ENCODE measurements at regions not wholly inside any gene's neighbourhood (a gene's known extent, or its start where the extent isn't known, plus 50 kb on each side); places are given as distances from the start of the nearest gene placed in this dataset.

GRCh38 chr2:145007960-145008263, 488.0 kb upstream of the ZEB2 start:
- no peaks in the 10 kb centered on the region for H3K79me2 ChIP-seq (replicated peaks; ENCODE audit: insufficient read depth)
- no peaks in the 10 kb centered on the region for H3K27me3 ChIP-seq (ENCODE audit: insufficient read depth)
- H3K4me3 ChIP-seq = no peak overlapping the region
- H3K9me3 Mint-ChIP-seq = no peaks in the 10 kb centered on the region
- H3K4me3 Mint-ChIP-seq = no peak overlapping the region
- H4K20me1 ChIP-seq (replicated peaks; ENCODE audit: insufficient read depth) = no peaks in the 10 kb centered on the region
- no peak overlapping the region for H2AFZ ChIP-seq
- H3K4me2 ChIP-seq = no peak overlapping the region
- ATAC-seq (no peak), DNase-seq (ENCODE audit: low spot score) (no peak)
- TF ChIP-seq ZNF331 (CRISPR knock-in tag; IDR thresholded peaks at IDR 0.05; ENCODE audit: low read depth) (no peak), ETS1 (IDR thresholded peaks at IDR 0.05) (no peak), NANOG (IDR thresholded peaks at IDR 0.05; ENCODE audit: borderline replicate concordance) (no peak), CTCF (conservative IDR thresholded peaks at IDR 0.05; ENCODE audit: low read depth in 2 of 2) (no peak), STAT1 (IDR thresholded peaks at IDR 0.05; ENCODE audit: unreplicated experiment) (no peak), CREB1 (CRISPR knock-in tag; IDR thresholded peaks at IDR 0.05; ENCODE audit: low read depth) (no peak), EZH2 (IDR thresholded peaks at IDR 0.05; ENCODE audit: low read depth, unreplicated experiment) (no peak)
- no peaks in the 10 kb centered on the region for H3K36me3 Mint-ChIP-seq (ENCODE audit: low read depth)
- H3K4me1 ChIP-seq (ENCODE audit: insufficient read depth) = peaks cover 8% of the 10 kb centered on the region; the same call in 1 of the 2 replicates
- no peaks in the 10 kb centered on the region for H3K27me3 Mint-ChIP-seq (ENCODE audit: insufficient read depth, low read depth, poor library complexity)
- no peak overlapping the region for H3K27ac Mint-ChIP-seq
- peaks cover 12% of the 10 kb centered on the region for H3K4me1 Mint-ChIP-seq
- no peak overlapping the region for H3K27ac ChIP-seq (ENCODE audit: low read depth)
- no peaks in the 10 kb centered on the region for H3F3A ChIP-seq (replicated peaks; ENCODE audit: low read depth)
- H3K36me3 ChIP-seq (ENCODE audit: insufficient read depth) = no peaks in the 10 kb centered on the region
- H3K9me2 ChIP-seq (ENCODE audit: insufficient read depth) = no peaks in the 10 kb centered on the region; the same call in 1 of the 2 replicates

- H3K9me2 ChIP-seq (ENCODE audit: insufficient read depth) = no peaks in the 10 kb centered on the region; the same call in 1 of the 2 replicates
- H3K79me2 ChIP-seq (replicated peaks; ENCODE audit: insufficient read depth) = no peaks in the 10 kb centered on the region
- no peak for DNase-seq (ENCODE audit: low spot score)
- no peaks in the 10 kb centered on the region for H3K36me3 ChIP-seq (ENCODE audit: insufficient read depth)
- Mint-ChIP-seq H3K36me3 (ENCODE audit: low read depth) (no peaks in the 10 kb centered on the region), H3K27me3 (ENCODE audit: insufficient read depth, low read depth, poor library complexity) (no peaks in the 10 kb centered on the region), H3K9me3 (no peaks in the 10 kb centered on the region), H3K27ac (0 out of 2 replicates have a peak overlapping the region, but pooled peaks have one; percentile 9), H3K4me3 (no peak overlapping the region), H3K4me1 (peaks cover 6% of the 10 kb centered on the region; the same call in 2 of the 3 replicates)
- H3F3A ChIP-seq (replicated peaks; ENCODE audit: low read depth) = no peaks in the 10 kb centered on the region
- no peaks in the 10 kb centered on the region for H3K27me3 ChIP-seq (ENCODE audit: insufficient read depth)
- H3K4me3 ChIP-seq = no peak overlapping the region
- H4K20me1 ChIP-seq (replicated peaks; ENCODE audit: insufficient read depth) = no peaks in the 10 kb centered on the region
- no peak overlapping the region for H3K27ac ChIP-seq (ENCODE audit: low read depth)
- H3K4me2 ChIP-seq = no peak overlapping the region
- no peak overlapping the region for H2AFZ ChIP-seq
- ATAC-seq = no peak
- peaks cover 4% of the 10 kb centered on the region; the same call in 1 of the 2 replicates for H3K4me1 ChIP-seq (ENCODE audit: insufficient read depth)
- no peak for TF ChIP-seq STAT1 (IDR thresholded peaks at IDR 0.05; ENCODE audit: unreplicated experiment)
- TF ChIP-seq JUNB (IDR thresholded peaks at IDR 0.05; ENCODE audit: unreplicated experiment) = no peak
- TF ChIP-seq EZH2phosphoT487 (IDR thresholded peaks at IDR 0.05; ENCODE audit: unreplicated experiment) = no peak
- TF ChIP-seq REST (IDR thresholded peaks at IDR 0.05; ENCODE audit: unreplicated experiment) = no peak
These were observed 487.4 kb upstream of the ZEB2 start for GRCh38 chr2:145007093-145007959.

Data from GM23338 (cell line).